DOHH2 (cell line): ENCODE measurements at regions not wholly inside any gene's neighbourhood (a gene's known extent, or its start where the extent isn't known, plus 50 kb on each side); places are given as distances from the start of the nearest gene placed in this dataset.

ENCODE experiments used
- H3F3A ChIP-seq: fragments of 200-600 bp; sonication (generic), shearing (Covaris generic); 2 replicates; pipeline ENCODE4 v1.6.0; 2016; ENCODE audit warnings: antibody characterized with exemption, mild to moderate bottlenecking; ENCODE audit not compliant: control insufficient read depth, insufficient read depth
- H3K27ac ChIP-seq: fragments of 200-600 bp; sonication (generic); 2 replicates; pipeline ENCODE4 v1.5.1; 2014; ENCODE audit warnings: low read depth, mild to moderate bottlenecking, low read length, moderate library complexity
- H3K27me3 ChIP-seq: fragments of 200-600 bp; sonication (generic); 2 replicates; pipeline ENCODE4 v1.6.1; 2014; ENCODE audit warnings: mild to moderate bottlenecking, low read length, mixed read lengths; ENCODE audit not compliant: control insufficient read depth
- H3K36me3 ChIP-seq: fragments of 200-600 bp; sonication (generic); 2 replicates; pipeline ENCODE4 v1.6.1; 2014; ENCODE audit warnings: mild to moderate bottlenecking, low read length, moderate library complexity, mixed read lengths; ENCODE audit not compliant: control insufficient read depth
- H3K4me1 ChIP-seq: fragments of 200-600 bp; sonication (generic); 2 replicates; pipeline ENCODE4 v1.6.1; 2014; ENCODE audit warnings: mild to moderate bottlenecking, low read length, mixed read lengths; ENCODE audit not compliant: control insufficient read depth
- H3K4me2 ChIP-seq: fragments of 200-600 bp; sonication (generic); 2 replicates; pipeline ENCODE4 v1.6.0; 2014; ENCODE audit warnings: mild to moderate bottlenecking, low read length, moderate library complexity
- H3K4me3 ChIP-seq: fragments of 200-600 bp; sonication (generic); 2 replicates; pipeline ENCODE4 v1.5.1; 2014; ENCODE audit warnings: mild to moderate bottlenecking, low read length, mixed read lengths
- H3K79me2 ChIP-seq: fragments of 200-600 bp; sonication (generic); 2 replicates; pipeline ENCODE4 v1.6.1; 2014; ENCODE audit warnings: mild to moderate bottlenecking, low read length, mixed read lengths; ENCODE audit not compliant: control insufficient read depth
- H3K9me2 ChIP-seq: fragments of 200-600 bp; sonication (generic); replicated peaks from 2 replicates; pipeline ENCODE4 v1.6.1; 2014; ENCODE audit warnings: mild to moderate bottlenecking, low read length, mixed read lengths; ENCODE audit not compliant: control insufficient read depth
- H3K9me3 ChIP-seq: fragments of 200-600 bp; sonication (generic); 2 replicates; pipeline ENCODE4 v1.6.1; 2014; ENCODE audit warnings: antibody characterized with exemption, low read length, mixed read lengths; ENCODE audit not compliant: control insufficient read depth, insufficient read depth
- H4K20me1 ChIP-seq: fragments of 200-600 bp; sonication (generic); 2 replicates; pipeline ENCODE4 v1.6.0; 2014; ENCODE audit warnings: low read depth, mild to moderate bottlenecking, antibody characterized with exemption, low read length, moderate library complexity; ENCODE audit not compliant: control insufficient read depth, insufficient read depth
- CTCF ChIP-seq: fragments of 200-600 bp; sonication (generic); IDR thresholded peaks from one replicate; pipeline ENCODE4 v1.5.1; 2014; ENCODE audit warnings: antibody characterized with exemption, mild to moderate bottlenecking, low read depth, low read length; ENCODE audit not compliant: poor library complexity, severe bottlenecking
- EZH2phosphoT487 ChIP-seq: fragments of 200-600 bp; sonication (generic); IDR thresholded peaks from 2 replicates; pipeline ENCODE4 v1.6.1; 2017; ENCODE audit warnings: borderline replicate concordance, mild to moderate bottlenecking, antibody characterized with exemption, low read length, moderate library complexity, mixed read lengths

- H3K9me2 ChIP-seq = no peaks in the 10 kb centered on the region
- H3F3A ChIP-seq = no peaks in the 10 kb centered on the region
- no peaks in the 10 kb centered on the region for H3K36me3 ChIP-seq
- no peaks in the 10 kb centered on the region for H3K79me2 ChIP-seq
- no peak overlapping the region for H3K4me3 ChIP-seq
- no peak overlapping the region for H3K27ac ChIP-seq
- H4K20me1 ChIP-seq = no peaks in the 10 kb centered on the region
- H3K9me3 ChIP-seq = no peaks in the 10 kb centered on the region
- H3K4me2 ChIP-seq = no peak overlapping the region
- H3K27me3 ChIP-seq = no peaks in the 10 kb centered on the region
- no peaks in the 10 kb centered on the region for H3K4me1 ChIP-seq
- TF ChIP-seq CTCF (no peak), EZH2phosphoT487 (no peak)
Measured at GRCh38 chr20:10965936-10966470, 292.2 kb upstream of the JAG1 start.

GRCh38 chr20:10970109-10970508 lies 296.3 kb upstream of the JAG1 start:
- H3F3A ChIP-seq = no peaks in the 10 kb centered on the region
- no peak overlapping the region for H3K4me2 ChIP-seq
- H3K9me3 ChIP-seq = no peaks in the 10 kb centered on the region
- H3K36me3 ChIP-seq = no peaks in the 10 kb centered on the region
- H3K27ac ChIP-seq = no peak overlapping the region
- H3K9me2 ChIP-seq = no peaks in the 10 kb centered on the region
- no peaks in the 10 kb centered on the region for H3K79me2 ChIP-seq
- no peaks in the 10 kb centered on the region for H4K20me1 ChIP-seq
- no peaks in the 10 kb centered on the region for H3K27me3 ChIP-seq
- H3K4me1 ChIP-seq = no peaks in the 10 kb centered on the region
- no peak overlapping the region for H3K4me3 ChIP-seq
- TF ChIP-seq EZH2phosphoT487 = no peak
- no peak for TF ChIP-seq CTCF

GRCh38 chr20:10971096-10971495 lies 297.3 kb upstream of the JAG1 start:
- Histone ChIP-seq H4K20me1 (no peaks in the 10 kb centered on the region), H3K4me1 (no peaks in the 10 kb centered on the region), H3K9me2 (no peaks in the 10 kb centered on the region), H3K79me2 (no peaks in the 10 kb centered on the region), H3F3A (no peaks in the 10 kb centered on the region), H3K4me2 (no peak overlapping the region), H3K36me3 (no peaks in the 10 kb centered on the region), H3K9me3 (no peaks in the 10 kb centered on the region), H3K27me3 (no peaks in the 10 kb centered on the region), H3K4me3 (no peak overlapping the region), H3K27ac (no peak overlapping the region)
- TF ChIP-seq EZH2phosphoT487 = no peak
- TF ChIP-seq CTCF = no peak
